IMR-90 (cell line): ENCODE measurements at regions not wholly inside any gene's neighbourhood (a gene's known extent, or its start where the extent isn't known, plus 50 kb on each side); places are given as distances from the start of the nearest gene placed in this dataset.

Source experiments
- ATAC-seq: fragments of 200-7000 bp; cut with Tn5 transposase; 2 replicates; pipeline ENCODE4 v1.9.1; 2020; ENCODE audit warnings: low read depth, mild to moderate bottlenecking, moderate library complexity
- BruUV-seq: library from RNA; stranded (reverse); fragments of 400-500 nt; replicated peaks from 2 replicates; lab custom pipeline; 2021; lab: Mats Ljungman, UMichigan
- CTCF ChIA-PET: fragments of 300-600 bp; formaldehyde crosslinking; extraction: SDS; loops from one replicate; lab custom pipeline; 2021; ENCODE audit warnings: antibody characterized with exemption; lab: Yijun Ruan, JAX
- POLR2A ChIA-PET: fragments of 300-600 bp; sonication (Branson Sonifier 250); formaldehyde crosslinking; loops from one replicate; lab custom pipeline; 2022; ENCODE audit warnings: antibody characterized with exemption; ENCODE audit not compliant: unreplicated experiment; lab: Charles Lee
- DNase-seq: peaks from one replicate; pipeline ENCODE4 v3.0.0; 2013
- H2AFZ ChIP-seq: replicated peaks from 2 replicates; pipeline ENCODE3; 2013; ENCODE audit warnings: low read length, mild to moderate bottlenecking; ENCODE audit not compliant: poor library complexity
- H2AK5ac ChIP-seq: 2 replicates; pipeline ENCODE4 v1.6.1; 2013; ENCODE audit warnings: low read depth, low read length, inconsistent platforms
- H2AK9ac ChIP-seq: replicated peaks from 2 replicates; pipeline ENCODE3; 2013; ENCODE audit warnings: mild to moderate bottlenecking, low read depth, low read length, moderate library complexity; ENCODE audit not compliant: poor library complexity
- H2BK120ac ChIP-seq: 2 replicates; pipeline ENCODE4 v1.6.1; 2013; ENCODE audit warnings: low read depth, low read length, inconsistent platforms
- H2BK15ac ChIP-seq: 3 replicates; pipeline ENCODE4 v1.6.1; 2013; ENCODE audit warnings: low read depth, low read length, inconsistent platforms
- H2BK20ac ChIP-seq: 2 replicates; pipeline ENCODE4 v1.6.1; 2013; ENCODE audit warnings: low read depth, mild to moderate bottlenecking, inconsistent platforms, low read length, moderate library complexity
- H2BK5ac ChIP-seq: 2 replicates; pipeline ENCODE4 v1.6.1; 2013; ENCODE audit warnings: mild to moderate bottlenecking, low read depth, low read length, inconsistent platforms; ENCODE audit not compliant: poor library complexity, severe bottlenecking
- H3K14ac ChIP-seq: replicated peaks from 2 replicates; pipeline ENCODE4 v1.6.1; 2013; ENCODE audit warnings: low read depth, low read length, inconsistent platforms
- H3K18ac ChIP-seq: 2 replicates; pipeline ENCODE4 v1.6.1; 2013; ENCODE audit warnings: low read depth, low read length, control low read depth
- H3K23ac ChIP-seq: 2 replicates; pipeline ENCODE4 v1.6.1; 2013; ENCODE audit warnings: low read depth, low read length, inconsistent platforms
- H3K27ac ChIP-seq: 2 replicates; pipeline ENCODE4 v1.5.1; 2013; ENCODE audit warnings: mild to moderate bottlenecking, control low read depth, low read length; ENCODE audit not compliant: insufficient read depth
- H3K27me3 ChIP-seq: 2 replicates; pipeline ENCODE4 v1.6.1; 2013; ENCODE audit warnings: low read length; ENCODE audit not compliant: control insufficient read depth, insufficient read depth
- H3K36me3 ChIP-seq: 2 replicates; pipeline ENCODE4 v1.6.1; 2013; ENCODE audit warnings: low read length, mixed read lengths; ENCODE audit not compliant: control insufficient read depth, insufficient read depth
- H3K4ac ChIP-seq: 2 replicates; pipeline ENCODE4 v1.6.1; 2013; ENCODE audit warnings: low read depth, low read length, inconsistent platforms
- H3K4me1 ChIP-seq: 2 replicates; pipeline ENCODE4 v1.6.1; 2013; ENCODE audit warnings: low read length, mixed read lengths; ENCODE audit not compliant: control insufficient read depth, insufficient read depth
- H3K4me2 ChIP-seq: 2 replicates; pipeline ENCODE4 v1.6.1; 2013; ENCODE audit warnings: low read depth, mild to moderate bottlenecking, control low read depth, low read length, moderate library complexity
- H3K4me3 ChIP-seq: 2 replicates; pipeline ENCODE4 v1.5.1; 2013; ENCODE audit warnings: low read depth, mild to moderate bottlenecking, control low read depth, low read length, moderate library complexity; ENCODE audit not compliant: insufficient read depth
- H3K56ac ChIP-seq: 2 replicates; pipeline ENCODE4 v1.6.1; 2013; ENCODE audit warnings: low read length, inconsistent platforms; ENCODE audit not compliant: insufficient read depth; ENCODE audit errors: extremely low read depth
- H3K79me1 ChIP-seq, 2 experiments: 2 replicates each; pipeline ENCODE4 v1.6.1; 2013; ENCODE audit warnings: low read length in 2 of 2, inconsistent platforms in 1 of 2, low read depth in 1 of 2
- H3K9ac ChIP-seq: 2 replicates; pipeline ENCODE4 v1.6.1; 2013; ENCODE audit warnings: low read depth, low read length, control low read depth
- H3K9me1 ChIP-seq: 2 replicates; pipeline ENCODE4 v1.6.1; 2013; ENCODE audit warnings: low read length, inconsistent platforms; ENCODE audit not compliant: insufficient read depth
- H3K9me3 ChIP-seq: 2 replicates; pipeline ENCODE4 v1.6.1; 2013; ENCODE audit warnings: low read length; ENCODE audit not compliant: control insufficient read depth, insufficient read depth
- H4K20me1 ChIP-seq: 2 replicates; pipeline ENCODE4 v1.6.1; 2013; ENCODE audit warnings: low read length, inconsistent platforms; ENCODE audit not compliant: insufficient read depth
- H4K5ac ChIP-seq: 2 replicates; pipeline ENCODE4 v1.6.1; 2013; ENCODE audit warnings: mild to moderate bottlenecking, low read depth, low read length, control low read depth
- H4K8ac ChIP-seq, 2 experiments: 2 replicates each; pipeline ENCODE4 v1.6.1; 2013; ENCODE audit warnings: low read depth in 2 of 2, low read length in 2 of 2, control low read depth in 1 of 2, inconsistent platforms in 1 of 2
- H4K91ac ChIP-seq: 2 replicates; pipeline ENCODE4 v1.6.1; 2013; ENCODE audit warnings: low read depth, low read length, inconsistent platforms; ENCODE audit not compliant: insufficient read depth
- BHLHE40 ChIP-seq: fragments of 150-350 bp; IDR thresholded peaks from 2 replicates; pipeline ENCODE4 v1.6.1; 2016; ENCODE audit warnings: mild to moderate bottlenecking, low read depth, low read length
- CEBPB ChIP-seq: IDR thresholded peaks from 2 replicates; pipeline ENCODE4 v1.6.1; 2012; ENCODE audit warnings: low read depth, low read length, improper control_type of control experiment
- CHD1 ChIP-seq: IDR thresholded peaks from 2 replicates; pipeline ENCODE4 v1.6.1; 2012; ENCODE audit warnings: low read depth, low read length, improper control_type of control experiment
- FOS ChIP-seq: fragments of 150-350 bp; IDR thresholded peaks from 2 replicates; pipeline ENCODE4 v1.6.1; 2016; ENCODE audit warnings: low read depth, low read length
- MAFK ChIP-seq: IDR thresholded peaks from 2 replicates; pipeline ENCODE4 v1.6.1; 2012; ENCODE audit warnings: low read depth, low read length, improper control_type of control experiment
- MAZ ChIP-seq: IDR thresholded peaks from 2 replicates; pipeline ENCODE4 v1.6.1; 2012; ENCODE audit warnings: low read depth, mild to moderate bottlenecking, low read length, improper control_type of control experiment, moderate library complexity, borderline replicate concordance
- MXI1 ChIP-seq: IDR thresholded peaks from 2 replicates; pipeline ENCODE4 v1.6.1; 2012; ENCODE audit warnings: low read depth, mild to moderate bottlenecking, low read length, moderate library complexity, borderline replicate concordance
- NFE2L2 ChIP-seq: fragments of 150-350 bp; IDR thresholded peaks from 2 replicates; pipeline ENCODE4 v1.6.1; 2016; ENCODE audit warnings: low read depth, mild to moderate bottlenecking, low read length
- POLR2A ChIP-seq: IDR thresholded peaks from 2 replicates; pipeline ENCODE4 v1.6.1; 2012; ENCODE audit warnings: mild to moderate bottlenecking, low read depth, low read length
- RAD21 ChIP-seq: IDR thresholded peaks from 2 replicates; pipeline ENCODE4 v1.6.1; 2012; ENCODE audit warnings: low read length, improper control_type of control experiment
- RFX5 ChIP-seq: IDR thresholded peaks from 2 replicates; pipeline ENCODE4 v1.8.0; 2012; ENCODE audit warnings: low read depth, mild to moderate bottlenecking, low read length, moderate library complexity
- SMC3 ChIP-seq: fragments of 150-350 bp; IDR thresholded peaks from 2 replicates; pipeline ENCODE4 v1.6.1; 2016; ENCODE audit warnings: low read depth, mild to moderate bottlenecking, antibody characterized with exemption, low read length, moderate library complexity
- WGBS, 2 experiments: methylation state at CpG; one replicate each; pipeline versions ENCODE4 v1.1.5 to v1.1.7; 2013; ENCODE audit warnings: missing lambda C conversion rate in 2 of 2; ENCODE audit not compliant: insufficient read length in 1 of 2; ENCODE audit errors: extremely low coverage in 2 of 2; 5-methylcytosine and 5-hydroxymethylcytosine counted together
- dilution Hi-C: fragments of 300-500 bp; cut with HindIII; formaldehyde crosslinking; loops from one replicate; pipeline ENCODE4 v1.14.3; 2018; ENCODE audit warnings: low sequenced_read_pairs; ENCODE audit not compliant: unreplicated experiment
- in situ Hi-C: fragments of 300-500 bp; cut with MboI; formaldehyde crosslinking; loops from 3 replicates; pipeline ENCODE4 v1.14.3; 2019; ENCODE audit warnings: low sequenced_read_pairs, inconsistent platforms, mixed read lengths
- intact Hi-C: fragments of 100-400 bp; cut with micrococcal nuclease; formaldehyde crosslinking; loops from 2 replicates; pipeline ENCODE4 v1.10.0; 2022
- TF ChIP-seq, protein P1 (sequence below): fragments of 150-350 bp; IDR thresholded peaks from 2 replicates; pipeline ENCODE4 v1.6.1; 2017; ENCODE audit warnings: mild to moderate bottlenecking, antibody characterized with exemption, low read length, low read depth
- TF ChIP-seq, protein P2 (sequence below): fragments of 150-350 bp; IDR thresholded peaks from 2 replicates; pipeline ENCODE4 v1.6.1; 2016; ENCODE audit warnings: low read depth, mild to moderate bottlenecking, low read length, moderate library complexity, borderline replicate concordance

DNA sequence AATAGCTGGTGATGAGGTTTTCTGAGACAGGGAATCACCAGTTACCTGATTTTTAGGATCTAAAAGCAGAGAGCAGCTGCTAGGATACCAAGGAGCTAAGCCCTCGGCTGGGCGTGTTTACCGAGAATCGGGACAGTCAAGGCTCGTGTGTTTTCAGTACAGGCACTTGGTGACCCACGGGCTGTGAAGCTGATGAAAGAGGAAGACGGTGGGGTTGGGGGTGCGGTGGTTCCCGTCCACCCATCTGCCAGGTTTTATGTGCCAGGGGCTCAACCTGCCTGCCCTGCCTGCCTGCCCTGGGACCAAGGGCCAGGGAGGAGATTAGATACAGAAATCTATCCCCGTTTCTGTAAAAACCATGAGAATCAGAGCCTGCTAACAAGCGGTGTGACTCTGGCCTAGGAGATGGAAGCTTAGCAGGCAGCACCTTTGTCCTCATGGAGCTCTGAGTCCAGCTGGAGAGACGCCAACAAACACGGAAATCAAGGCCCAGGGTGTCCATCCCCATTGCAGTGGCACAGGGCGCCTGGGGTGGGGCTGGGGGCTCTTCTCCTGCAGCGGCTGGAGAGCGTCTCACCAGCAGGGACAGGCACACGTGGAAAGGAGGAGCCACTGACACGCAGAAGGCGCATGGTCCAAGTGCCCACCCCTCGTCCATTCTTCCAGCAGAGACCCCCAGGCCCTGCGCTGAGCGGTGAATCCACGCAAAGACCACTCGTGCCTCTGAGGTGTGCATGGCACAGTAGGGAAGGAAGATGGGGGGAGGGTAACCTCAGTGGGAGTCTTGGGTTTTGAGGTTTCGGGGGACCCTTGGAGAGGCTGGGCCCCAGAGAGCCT lies 265.0 kb upstream of the TCERG1L start:
- no peaks in the 10 kb centered on the region for H3K36me3 ChIP-seq
- H4K91ac ChIP-seq: no peak overlapping the region
- dilution Hi-C loops (no loop called here), intact Hi-C loops (no loop called here), in situ Hi-C loops (no loop called here)
- H3K23ac ChIP-seq: no peak overlapping the region
- TF ChIP-seq CEBPB: no peak
- no peak for TF ChIP-seq SMC3
- TF ChIP-seq NFE2L2: no peak
- TF ChIP-seq, protein P1, sequence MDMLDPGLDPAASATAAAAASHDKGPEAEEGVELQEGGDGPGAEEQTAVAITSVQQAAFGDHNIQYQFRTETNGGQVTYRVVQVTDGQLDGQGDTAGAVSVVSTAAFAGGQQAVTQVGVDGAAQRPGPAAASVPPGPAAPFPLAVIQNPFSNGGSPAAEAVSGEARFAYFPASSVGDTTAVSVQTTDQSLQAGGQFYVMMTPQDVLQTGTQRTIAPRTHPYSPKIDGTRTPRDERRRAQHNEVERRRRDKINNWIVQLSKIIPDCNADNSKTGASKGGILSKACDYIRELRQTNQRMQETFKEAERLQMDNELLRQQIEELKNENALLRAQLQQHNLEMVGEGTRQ: no peak
- TF ChIP-seq, protein P2, sequence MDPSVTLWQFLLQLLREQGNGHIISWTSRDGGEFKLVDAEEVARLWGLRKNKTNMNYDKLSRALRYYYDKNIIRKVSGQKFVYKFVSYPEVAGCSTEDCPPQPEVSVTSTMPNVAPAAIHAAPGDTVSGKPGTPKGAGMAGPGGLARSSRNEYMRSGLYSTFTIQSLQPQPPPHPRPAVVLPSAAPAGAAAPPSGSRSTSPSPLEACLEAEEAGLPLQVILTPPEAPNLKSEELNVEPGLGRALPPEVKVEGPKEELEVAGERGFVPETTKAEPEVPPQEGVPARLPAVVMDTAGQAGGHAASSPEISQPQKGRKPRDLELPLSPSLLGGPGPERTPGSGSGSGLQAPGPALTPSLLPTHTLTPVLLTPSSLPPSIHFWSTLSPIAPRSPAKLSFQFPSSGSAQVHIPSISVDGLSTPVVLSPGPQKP: no peak
- no peak for TF ChIP-seq BHLHE40
- TF ChIP-seq RFX5: no peak
- no peak for TF ChIP-seq MAZ
- no peak for TF ChIP-seq MXI1
- no peak for TF ChIP-seq MAFK
- no peak for TF ChIP-seq FOS
- TF ChIP-seq CHD1: no peak
- TF ChIP-seq POLR2A: no peak
- no peak for TF ChIP-seq RAD21
- no peak overlapping the region for H2AK5ac ChIP-seq
- H3K4me1 ChIP-seq: no peaks in the 10 kb centered on the region
- no peak overlapping the region for H2BK20ac ChIP-seq
- no peak overlapping the region for H2BK15ac ChIP-seq
- H3K4me3 ChIP-seq: no peak overlapping the region
- no peak overlapping the region for H3K9ac ChIP-seq
- ATAC-seq (no peak), DNase-seq (no peak)
- H3K27me3 ChIP-seq: no peaks in the 10 kb centered on the region
- no peak overlapping the region for H4K8ac ChIP-seq
- H2BK120ac ChIP-seq: no peak overlapping the region
- H4K5ac ChIP-seq: no peak overlapping the region
- H3K14ac ChIP-seq: no peak overlapping the region
- H3K4ac ChIP-seq: no peak overlapping the region
- no peak overlapping the region for H3K27ac ChIP-seq
- H4K20me1 ChIP-seq: no peaks in the 10 kb centered on the region
- no peaks in the 10 kb centered on the region for H3K9me1 ChIP-seq
- no peak overlapping the region for H3K56ac ChIP-seq
- WGBS, 2 experiments: 62% methylated on average over 4 of the region's 25 CpGs; no CpG with 5 or more reads in 1 of the 2 experiments
- BruUV-seq: no TSS peak
- no peak overlapping the region for H2AFZ ChIP-seq
- ChIA-PET CTCF (no interaction called here), POLR2A (no interaction called here)
- H2AK9ac ChIP-seq: no peak overlapping the region
- H3K9me3 ChIP-seq: peaks cover 53% of the 10 kb centered on the region
- no peak overlapping the region for H3K18ac ChIP-seq
- no peaks in the 10 kb centered on the region for H3K79me1 ChIP-seq
- no peak overlapping the region for H2BK5ac ChIP-seq
- H3K4me2 ChIP-seq: no peak overlapping the region
